ENCODE measurements at regions not wholly inside any gene's neighbourhood (a gene's known extent, or its start where the extent isn't known, plus 50 kb on each side); places are given as distances from the start of the nearest gene placed in this dataset.

DNA sequence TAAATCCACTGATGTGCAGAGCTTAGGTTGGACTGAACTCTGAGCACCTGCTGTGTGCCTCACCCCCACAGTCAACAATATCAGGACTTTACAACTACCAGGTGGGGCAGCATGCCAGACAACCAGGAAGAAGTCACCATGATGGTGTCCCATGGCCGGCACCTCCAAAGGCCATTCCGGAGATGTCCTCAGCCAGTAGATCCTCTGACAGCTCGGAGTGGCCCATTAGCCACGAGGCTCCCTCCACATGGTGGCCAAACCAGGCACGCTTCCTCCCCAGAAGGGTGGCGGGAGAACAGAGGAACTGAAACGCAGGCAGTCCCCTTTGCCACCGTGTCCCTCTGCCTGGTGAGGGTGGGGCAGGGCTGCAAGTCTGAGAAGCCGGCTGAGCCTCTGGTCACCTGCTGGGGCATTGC lies 390.0 kb downstream of the TNS3 start:
- TF ChIP-seq, protein P1, sequence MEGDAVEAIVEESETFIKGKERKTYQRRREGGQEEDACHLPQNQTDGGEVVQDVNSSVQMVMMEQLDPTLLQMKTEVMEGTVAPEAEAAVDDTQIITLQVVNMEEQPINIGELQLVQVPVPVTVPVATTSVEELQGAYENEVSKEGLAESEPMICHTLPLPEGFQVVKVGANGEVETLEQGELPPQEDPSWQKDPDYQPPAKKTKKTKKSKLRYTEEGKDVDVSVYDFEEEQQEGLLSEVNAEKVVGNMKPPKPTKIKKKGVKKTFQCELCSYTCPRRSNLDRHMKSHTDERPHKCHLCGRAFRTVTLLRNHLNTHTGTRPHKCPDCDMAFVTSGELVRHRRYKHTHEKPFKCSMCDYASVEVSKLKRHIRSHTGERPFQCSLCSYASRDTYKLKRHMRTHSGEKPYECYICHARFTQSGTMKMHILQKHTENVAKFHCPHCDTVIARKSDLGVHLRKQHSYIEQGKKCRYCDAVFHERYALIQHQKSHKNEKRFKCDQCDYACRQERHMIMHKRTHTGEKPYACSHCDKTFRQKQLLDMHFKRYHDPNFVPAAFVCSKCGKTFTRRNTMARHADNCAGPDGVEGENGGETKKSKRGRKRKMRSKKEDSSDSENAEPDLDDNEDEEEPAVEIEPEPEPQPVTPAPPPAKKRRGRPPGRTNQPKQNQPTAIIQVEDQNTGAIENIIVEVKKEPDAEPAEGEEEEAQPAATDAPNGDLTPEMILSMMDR (IDR thresholded peaks at IDR 0.05): no peak
- TF ChIP-seq POLR2AphosphoS5 (IDR thresholded peaks at IDR 0.05) (no peak), POLR2A (IDR thresholded peaks at IDR 0.05) (no peak)
